ENCODE measurements at regions not wholly inside any gene's neighbourhood (a gene's known extent, or its start where the extent isn't known, plus 50 kb on each side); places are given as distances from the start of the nearest gene placed in this dataset.
"Not testable (repeated sequence)": the region's sequence is repeated elsewhere in the genome, so short reads cannot be mapped to it uniquely, and the experiment has no call there.

GRCh38 chr10:4902571-4903011, 60.6 kb upstream of the AKR1C1 start:
- H3K9me3 ChIP-seq: no peaks in the 10 kb centered on the region
- peak overlapping the region in 2 of 4 donors; percentile 6 to 27 for H3K4me3 ChIP-seq
- TF ChIP-seq CTCF (IDR thresholded peaks at IDR 0.05) (no peak), POLR2A (IDR thresholded peaks at IDR 0.05) (no peak)
- H3K27me3 ChIP-seq: no peaks in the 10 kb centered on the region
- intact Hi-C loops (cut with DNase I): no loop called here
- H3K36me3 ChIP-seq: no peaks in the 10 kb centered on the region
- H3K4me1 ChIP-seq: peaks cover 4 to 27% (median 12%) of the 10 kb centered on the region in 3 donors
- H3K27ac ChIP-seq: peak overlapping the region; percentile 56 to 82 (median 77)
- WGBS, 2 donors: 25 to 29% methylated on average over 5 of the region's 5 CpGs
- no peak for DNase-seq

GRCh38 chr10:4903126-4903525, 60.1 kb upstream of the AKR1C1 start:
- H3K27ac ChIP-seq: peak overlapping the region; percentile 56 to 82 (median 77)
- DNase-seq; H3K9me3 ChIP-seq; H3K27me3 ChIP-seq; H3K4me3 ChIP-seq; H3K36me3 ChIP-seq; intact Hi-C loops (cut with DNase I): not testable (repeated sequence)
- peaks cover 4 to 27% (median 12%) of the 10 kb centered on the region in 3 donors for H3K4me1 ChIP-seq
- WGBS, 2 donors: 73 to 82% methylated on average over 7 of the region's 7 CpGs

GRCh38 chr10:4903675-4904074, 59.5 kb upstream of the AKR1C1 start:
- intact Hi-C loops (cut with DNase I); H3K27ac ChIP-seq; H3K36me3 ChIP-seq; H3K4me3 ChIP-seq; H3K9me3 ChIP-seq; H3K27me3 ChIP-seq; DNase-seq: not testable (repeated sequence)
- H3K4me1 ChIP-seq: peaks cover 4 to 27% (median 12%) of the 10 kb centered on the region in 3 donors
- WGBS, 2 donors: 100% methylated on average over 1 to 2 of the region's 2 CpGs

GRCh38 chr10:4909118-4909517, 54.1 kb upstream of the AKR1C1 start:
- Histone ChIP-seq H3K4me3 (no peak overlapping the region), H3K36me3 (no peaks in the 10 kb centered on the region), H3K4me1 (peaks cover 0 to 8% (median 4%) of the 10 kb centered on the region in 3 donors), H3K27me3 (no peaks in the 10 kb centered on the region), H3K27ac (no peak overlapping the region), H3K9me3 (no peaks in the 10 kb centered on the region)
- no peak for DNase-seq
- TF ChIP-seq POLR2A (IDR thresholded peaks at IDR 0.05) (no peak), CTCF (IDR thresholded peaks at IDR 0.05) (peak in 3 of 6 experiments; percentile 27 to 53 (median 33))
- intact Hi-C loops (cut with DNase I): no loop called here
- 54 to 74% methylated on average over 6 of the region's 6 CpGs for WGBS, 2 donors
